ENCODE measurements at regions not wholly inside any gene's neighbourhood (a gene's known extent, or its start where the extent isn't known, plus 50 kb on each side); places are given as distances from the start of the nearest gene placed in this dataset.
A peak's percentile ranks its signal among the peaks of the same experiment; 100 is the strongest.

- TF ChIP-seq POLR2AphosphoS5 (IDR thresholded peaks at IDR 0.05; ENCODE audit: low read depth, low read length) (no peak), MXI1 (IDR thresholded peaks at IDR 0.05; ENCODE audit: low read depth, low read length) (0 out of 2 replicates have a peak, but pooled peaks have one; percentile 26), CTCF (IDR thresholded peaks at IDR 0.05) (no peak), USF2 (IDR thresholded peaks at IDR 0.05; ENCODE audit: borderline replicate concordance, low read depth, low read length) (no peak), EP300 (IDR thresholded peaks at IDR 0.05; ENCODE audit: borderline replicate concordance in 1 of 2, low read depth in 1 of 2, low read length in 1 of 2) (peak in 1 of 2 experiments; percentile 21; a peak in 1 of 4 replicates), TCF12 (IDR thresholded peaks at IDR 0.05) (no peak)
These were observed 110.5 kb downstream of the LCA5 start for GRCh38 chr6:79426625-79427278.

Data from SK-N-SH (cell line).